GM18511 (cell line): ENCODE measurements at regions not wholly inside any gene's neighbourhood (a gene's known extent, or its start where the extent isn't known, plus 50 kb on each side); places are given as distances from the start of the nearest gene placed in this dataset.

Experiments used
- ATAC-seq: cut with Tn5 transposase; IDR thresholded peaks from one replicate; pipeline ENCODE4 v1.9.1; 2021; ENCODE audit warnings: mild to moderate bottlenecking, moderate library complexity; ENCODE audit not compliant: unreplicated experiment

DNA sequence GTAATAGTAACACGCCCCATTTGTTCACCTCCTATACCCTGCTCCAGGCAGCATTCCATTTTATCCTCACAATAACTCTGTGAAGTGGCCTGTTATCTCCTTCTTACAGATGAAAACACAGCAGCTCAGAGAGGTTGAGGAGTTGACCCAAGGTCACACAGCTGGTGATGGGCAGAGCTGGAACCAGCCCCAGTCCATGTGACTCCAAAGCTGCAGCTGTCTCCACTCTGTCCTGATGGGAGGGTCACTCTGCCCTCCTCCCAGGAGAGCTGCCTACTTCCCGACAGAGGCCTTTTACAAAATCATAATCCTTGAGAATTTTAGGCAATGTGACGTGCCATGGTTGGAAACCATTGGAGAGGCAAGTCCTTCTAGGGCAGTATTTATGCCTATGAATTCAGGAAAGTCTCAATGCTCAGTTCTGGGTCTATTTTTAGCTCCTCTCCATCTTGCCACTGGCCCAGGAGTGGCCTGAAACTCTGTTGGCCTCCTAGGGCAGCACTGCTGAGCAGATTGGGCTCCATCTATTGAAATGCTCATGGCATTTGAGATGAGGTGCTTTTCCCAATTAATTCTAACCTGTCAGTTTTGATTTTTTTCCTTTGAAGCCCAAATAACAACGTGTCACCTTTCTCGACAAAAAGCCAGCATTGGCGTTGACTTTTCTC is 50.1 kb upstream of the KCNK12 start:
- no peak for ATAC-seq
